ENCODE measurements at regions not wholly inside any gene's neighbourhood (a gene's known extent, or its start where the extent isn't known, plus 50 kb on each side); places are given as distances from the start of the nearest gene placed in this dataset.

DNA sequence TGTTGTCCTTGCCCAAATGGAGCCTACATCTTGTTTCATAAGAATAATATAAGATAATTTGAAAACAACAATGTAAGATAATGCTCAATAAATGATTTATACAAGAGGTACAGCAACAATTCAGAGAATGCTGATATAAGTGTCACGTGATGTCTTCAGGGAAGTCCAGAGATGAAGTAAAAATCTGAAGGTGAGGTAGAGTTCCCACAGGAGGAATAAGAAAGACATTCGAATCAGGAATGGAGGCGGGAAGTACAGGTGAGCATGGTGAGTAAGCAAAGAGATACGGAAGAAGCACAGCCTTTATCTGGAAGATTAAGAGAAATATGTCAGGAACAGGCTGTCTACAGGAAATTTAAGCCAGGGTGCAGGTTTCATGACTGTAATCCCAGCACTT lies 165.9 kb upstream of the MARCKS start:
- TF ChIP-seq, protein P1, sequence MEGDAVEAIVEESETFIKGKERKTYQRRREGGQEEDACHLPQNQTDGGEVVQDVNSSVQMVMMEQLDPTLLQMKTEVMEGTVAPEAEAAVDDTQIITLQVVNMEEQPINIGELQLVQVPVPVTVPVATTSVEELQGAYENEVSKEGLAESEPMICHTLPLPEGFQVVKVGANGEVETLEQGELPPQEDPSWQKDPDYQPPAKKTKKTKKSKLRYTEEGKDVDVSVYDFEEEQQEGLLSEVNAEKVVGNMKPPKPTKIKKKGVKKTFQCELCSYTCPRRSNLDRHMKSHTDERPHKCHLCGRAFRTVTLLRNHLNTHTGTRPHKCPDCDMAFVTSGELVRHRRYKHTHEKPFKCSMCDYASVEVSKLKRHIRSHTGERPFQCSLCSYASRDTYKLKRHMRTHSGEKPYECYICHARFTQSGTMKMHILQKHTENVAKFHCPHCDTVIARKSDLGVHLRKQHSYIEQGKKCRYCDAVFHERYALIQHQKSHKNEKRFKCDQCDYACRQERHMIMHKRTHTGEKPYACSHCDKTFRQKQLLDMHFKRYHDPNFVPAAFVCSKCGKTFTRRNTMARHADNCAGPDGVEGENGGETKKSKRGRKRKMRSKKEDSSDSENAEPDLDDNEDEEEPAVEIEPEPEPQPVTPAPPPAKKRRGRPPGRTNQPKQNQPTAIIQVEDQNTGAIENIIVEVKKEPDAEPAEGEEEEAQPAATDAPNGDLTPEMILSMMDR (IDR thresholded peaks at IDR 0.05): no peak
- no peak for TF ChIP-seq POLR2AphosphoS5 (IDR thresholded peaks at IDR 0.05)
- TF ChIP-seq POLR2A (IDR thresholded peaks at IDR 0.05; ENCODE audit: low read depth): no peak
